ENCODE measurements at regions not wholly inside any gene's neighbourhood (a gene's known extent, or its start where the extent isn't known, plus 50 kb on each side); places are given as distances from the start of the nearest gene placed in this dataset.

DNA sequence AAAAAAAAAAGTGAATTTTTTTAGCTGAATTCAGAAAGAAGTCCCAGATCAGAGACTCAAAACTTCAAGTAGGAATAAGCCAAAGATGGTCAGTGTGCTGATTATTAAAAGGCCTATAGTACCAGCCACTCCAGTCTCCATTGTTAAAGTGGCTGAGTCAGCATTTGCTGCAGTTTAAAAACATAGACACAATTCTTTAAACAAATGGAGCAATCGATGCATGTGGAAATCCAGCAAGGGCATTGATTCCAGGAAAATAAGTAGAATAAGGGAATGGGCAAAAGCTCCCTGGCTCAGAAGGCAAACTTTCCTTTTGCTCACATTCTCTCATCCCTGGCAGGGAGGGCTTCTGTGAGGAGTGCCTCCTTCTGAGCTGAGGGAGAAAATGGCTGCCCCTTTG is 317.6 kb downstream of the LRIG3 start:
- TF ChIP-seq, protein P1, sequence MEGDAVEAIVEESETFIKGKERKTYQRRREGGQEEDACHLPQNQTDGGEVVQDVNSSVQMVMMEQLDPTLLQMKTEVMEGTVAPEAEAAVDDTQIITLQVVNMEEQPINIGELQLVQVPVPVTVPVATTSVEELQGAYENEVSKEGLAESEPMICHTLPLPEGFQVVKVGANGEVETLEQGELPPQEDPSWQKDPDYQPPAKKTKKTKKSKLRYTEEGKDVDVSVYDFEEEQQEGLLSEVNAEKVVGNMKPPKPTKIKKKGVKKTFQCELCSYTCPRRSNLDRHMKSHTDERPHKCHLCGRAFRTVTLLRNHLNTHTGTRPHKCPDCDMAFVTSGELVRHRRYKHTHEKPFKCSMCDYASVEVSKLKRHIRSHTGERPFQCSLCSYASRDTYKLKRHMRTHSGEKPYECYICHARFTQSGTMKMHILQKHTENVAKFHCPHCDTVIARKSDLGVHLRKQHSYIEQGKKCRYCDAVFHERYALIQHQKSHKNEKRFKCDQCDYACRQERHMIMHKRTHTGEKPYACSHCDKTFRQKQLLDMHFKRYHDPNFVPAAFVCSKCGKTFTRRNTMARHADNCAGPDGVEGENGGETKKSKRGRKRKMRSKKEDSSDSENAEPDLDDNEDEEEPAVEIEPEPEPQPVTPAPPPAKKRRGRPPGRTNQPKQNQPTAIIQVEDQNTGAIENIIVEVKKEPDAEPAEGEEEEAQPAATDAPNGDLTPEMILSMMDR (IDR thresholded peaks at IDR 0.05), result no peak
- intact Hi-C loops (cut with DNase I), result no loop called here
- no peaks in the 10 kb centered on the region for H3K4me1 ChIP-seq

DNA sequence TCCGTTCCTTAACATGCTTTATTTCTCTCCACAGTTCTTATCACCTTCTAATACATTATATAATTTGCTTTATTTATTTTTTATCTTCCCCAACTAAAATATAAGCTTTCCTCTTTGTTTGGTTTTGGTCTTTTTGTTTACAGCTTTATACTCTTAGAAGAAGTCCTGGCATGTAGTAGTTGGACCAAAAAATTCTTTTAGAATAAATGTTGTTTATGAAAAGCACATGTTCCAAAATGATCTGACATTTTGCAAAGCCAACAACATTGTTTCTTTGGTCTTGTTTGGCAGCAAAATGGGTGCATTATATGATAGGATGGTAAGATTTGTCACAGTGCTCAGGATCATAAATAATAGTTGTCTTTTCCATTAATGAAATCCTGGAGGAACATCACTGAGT is 312.5 kb downstream of the LRIG3 start:
- intact Hi-C loops (cut with DNase I), result no loop called here
- Histone ChIP-seq H3K4me1 (no peaks in the 10 kb centered on the region), H3K4me3 (no peak overlapping the region), H3K9me3 (no peaks in the 10 kb centered on the region), H3K27me3 (no peaks in the 10 kb centered on the region), H3K27ac (no peak overlapping the region), H3K36me3 (no peaks in the 10 kb centered on the region)
- no peak for DNase-seq (ENCODE audit: low spot score in 2 of 2)
- TF ChIP-seq, protein P1 (IDR thresholded peaks at IDR 0.05), result no peak

More for the DNA sequence above, 317.6 kb downstream of the LRIG3 start:
- Histone ChIP-seq H3K4me3 (no peak overlapping the region), H3K27me3 (no peaks in the 10 kb centered on the region), H3K36me3 (no peaks in the 10 kb centered on the region), H3K27ac (no peak overlapping the region), H3K9me3 (no peaks in the 10 kb centered on the region)
- no peak for DNase-seq (ENCODE audit: low spot score in 2 of 2)

DNA sequence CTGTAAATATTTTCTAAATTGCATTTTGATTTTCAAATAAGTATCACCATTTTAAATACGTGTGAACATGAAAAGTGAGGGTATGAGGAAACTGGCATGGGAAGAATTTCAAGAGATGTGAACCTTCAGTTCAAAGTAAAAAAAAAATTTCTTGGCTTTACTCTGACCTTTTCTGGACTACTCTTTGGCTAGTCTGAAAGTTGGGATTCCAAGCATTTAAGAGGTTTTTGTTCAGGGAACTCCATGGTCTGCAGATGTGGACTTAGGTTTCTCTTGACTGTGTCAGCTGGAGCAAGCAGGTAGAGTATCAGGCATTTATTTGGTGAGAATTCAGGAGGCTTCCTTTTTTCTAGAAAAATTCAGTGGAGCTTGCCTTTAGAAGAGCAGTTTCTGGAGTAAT is 311.6 kb downstream of the LRIG3 start:
- Histone ChIP-seq H3K27me3 (no peaks in the 10 kb centered on the region), H3K36me3 (no peaks in the 10 kb centered on the region), H3K4me1 (no peaks in the 10 kb centered on the region), H3K27ac (no peak overlapping the region), H3K9me3 (no peaks in the 10 kb centered on the region), H3K4me3 (no peak overlapping the region)
- intact Hi-C loops (cut with DNase I), result no loop called here
- no peak for DNase-seq (ENCODE audit: low spot score in 2 of 2)
- TF ChIP-seq, protein P1 (IDR thresholded peaks at IDR 0.05), result no peak

DNA sequence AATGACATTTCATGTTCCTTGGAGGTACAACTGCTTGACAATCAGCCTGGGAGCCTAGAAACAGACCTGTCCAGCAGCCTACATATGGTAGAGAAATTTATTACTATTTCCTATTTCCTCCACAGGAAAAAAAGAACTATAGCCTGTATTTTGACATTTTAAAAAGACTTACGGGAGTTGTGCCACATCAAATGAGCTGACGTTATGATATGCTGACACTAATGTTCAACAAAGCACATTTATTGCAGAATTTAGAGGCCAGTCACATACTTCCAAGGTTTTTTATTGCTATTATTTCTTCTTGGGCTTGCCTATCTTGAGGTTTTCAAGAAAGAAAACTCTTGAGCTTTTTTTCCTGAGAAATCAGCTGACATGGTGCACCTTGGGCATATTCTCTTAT is 305.3 kb downstream of the LRIG3 start:
- H3K27me3 ChIP-seq, result no peaks in the 10 kb centered on the region
- H3K9me3 ChIP-seq, result no peaks in the 10 kb centered on the region
- no peaks in the 10 kb centered on the region for H3K36me3 ChIP-seq
- TF ChIP-seq, protein P1 (IDR thresholded peaks at IDR 0.05), result no peak
- intact Hi-C loops (cut with DNase I), result no loop called here
- no peaks in the 10 kb centered on the region for H3K4me1 ChIP-seq
- H3K27ac ChIP-seq, result no peak overlapping the region
- H3K4me3 ChIP-seq, result no peak overlapping the region
- no peak for DNase-seq (ENCODE audit: low spot score in 2 of 2)

DNA sequence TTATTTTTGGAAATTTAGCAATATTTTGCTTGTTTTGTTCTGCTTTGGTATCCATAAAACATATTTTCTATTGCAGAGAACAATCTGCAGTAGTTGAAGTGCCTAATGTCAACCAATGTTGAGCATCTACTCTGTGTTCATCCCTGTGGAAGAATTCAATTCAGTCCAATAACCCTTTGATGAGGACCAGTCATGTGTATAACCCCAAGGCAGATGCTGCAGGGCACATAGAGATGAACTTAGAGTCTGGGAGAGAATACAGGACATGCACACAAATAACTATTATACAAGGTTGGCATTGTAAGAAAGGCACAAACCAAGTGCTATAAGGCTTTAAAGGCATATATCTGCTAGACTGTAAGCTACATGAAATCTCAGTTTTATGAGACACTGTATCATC is 304.7 kb downstream of the LRIG3 start:
- DNase-seq (ENCODE audit: low spot score in 2 of 2), result no peak
- intact Hi-C loops (cut with DNase I), result no loop called here

More for the DNA sequence above, 304.7 kb downstream of the LRIG3 start:
- TF ChIP-seq, protein P1 (IDR thresholded peaks at IDR 0.05), result no peak
- no peak overlapping the region for H3K27ac ChIP-seq
- no peaks in the 10 kb centered on the region for H3K27me3 ChIP-seq
- no peak overlapping the region for H3K4me3 ChIP-seq
- no peaks in the 10 kb centered on the region for H3K4me1 ChIP-seq
- no peaks in the 10 kb centered on the region for H3K36me3 ChIP-seq
- H3K9me3 ChIP-seq, result no peaks in the 10 kb centered on the region
